ENCODE measurements at regions not wholly inside any gene's neighbourhood (a gene's known extent, or its start where the extent isn't known, plus 50 kb on each side); places are given as distances from the start of the nearest gene placed in this dataset.

DNA sequence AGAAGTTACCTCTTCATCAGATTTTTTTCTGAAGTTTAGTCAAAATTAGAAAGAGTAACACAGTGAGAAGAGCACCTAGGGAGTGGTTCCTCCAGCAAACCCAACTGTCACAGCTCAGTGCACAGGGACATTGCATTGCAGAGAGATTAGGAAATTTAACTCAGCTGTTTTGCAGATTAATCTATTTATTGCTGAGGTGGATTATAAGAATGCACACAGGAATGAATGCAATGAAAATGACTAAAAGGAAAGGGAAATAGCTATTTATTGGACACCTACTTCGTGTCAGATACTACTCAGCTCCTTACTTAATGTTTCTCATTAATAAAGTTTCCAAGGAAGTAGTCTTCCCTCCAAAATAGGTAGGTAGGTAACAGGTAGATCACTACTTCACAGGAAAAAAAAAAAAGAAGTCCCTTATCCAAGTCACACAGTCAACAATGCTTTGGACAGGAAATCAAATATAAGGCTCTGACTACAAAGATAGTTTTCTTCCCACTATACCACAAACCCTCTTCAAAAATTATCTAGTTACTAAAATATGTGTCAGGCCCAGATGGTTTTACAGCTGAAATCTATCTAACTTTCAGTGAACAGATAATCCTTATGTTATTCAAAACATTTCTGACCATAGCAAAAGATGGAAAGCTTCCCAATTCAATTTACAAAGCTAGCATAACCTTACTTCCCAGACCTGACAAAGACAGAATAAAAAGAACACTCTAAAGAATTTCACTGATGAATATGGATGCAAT, 442.2 kb upstream of the MPDZ start:
- no peak for TF ChIP-seq POLR2A (IDR thresholded peaks at IDR 0.05; ENCODE audit: low read depth, low read length)
- no peak for TF ChIP-seq POLR2AphosphoS5 (IDR thresholded peaks at IDR 0.05; ENCODE audit: low read depth, low read length)
- TF ChIP-seq TAF1 (IDR thresholded peaks at IDR 0.05; ENCODE audit: borderline replicate concordance, low read depth, low read length) = no peak

Data from GM12892 (cell line).